ENCODE measurements at regions not wholly inside any gene's neighbourhood (a gene's known extent, or its start where the extent isn't known, plus 50 kb on each side); places are given as distances from the start of the nearest gene placed in this dataset.

- H3K9me3 ChIP-seq: peaks cover 6% of the 10 kb centered on the region
- TF ChIP-seq CTCF (IDR thresholded peaks at IDR 0.05): no peak
- no peaks in the 10 kb centered on the region for H3K36me3 ChIP-seq (ENCODE audit: insufficient read depth in 1 of 2, low read depth in 1 of 2)
- DNase-seq: no peak
- WGBS, 3 donors: 60 to 76% (median 60%) methylated on average over 3 of the region's 3 CpGs
- no peak for ATAC-seq
- intact Hi-C loops (cut with DNase I): no loop called here
- no peak overlapping the region for H3K27ac ChIP-seq
- peaks cover 0 to 3% (median 0%) of the 10 kb centered on the region in 3 donors for H3K27me3 ChIP-seq (ENCODE audit: insufficient read depth in 3 of 3, low read length in 2 of 3)
- no peak overlapping the region for H3K4me3 ChIP-seq
- no peaks in the 10 kb centered on the region for H3K4me1 ChIP-seq
Measured at GRCh38 chr6:44599672-44600071, 212.2 kb downstream of the CDC5L start.

GRCh38 chr6:44603044-44603686 is 215.7 kb downstream of the CDC5L start:
- Histone ChIP-seq H3K4me3 (no peak overlapping the region), H3K4me1 (no peaks in the 10 kb centered on the region), H3K27me3 (ENCODE audit: insufficient read depth in 3 of 3, low read length in 2 of 3) (no peaks in the 10 kb centered on the region), H3K36me3 (ENCODE audit: insufficient read depth in 1 of 2, low read depth in 1 of 2) (no peaks in the 10 kb centered on the region), H3K9me3 (no peaks in the 10 kb centered on the region), H3K27ac (no peak overlapping the region)
- DNase-seq (no peak), ATAC-seq (no peak)
- no peak for TF ChIP-seq CTCF (IDR thresholded peaks at IDR 0.05)
- 73 to 76% (median 74%) methylated on average over 9 of the region's 9 CpGs for WGBS, 3 donors
- intact Hi-C loops (cut with DNase I): no loop called here

- TF ChIP-seq CTCF (IDR thresholded peaks at IDR 0.05): no peak
- 29 to 33% (median 31%) methylated on average over 8 of the region's 8 CpGs for WGBS, 3 donors
- Histone ChIP-seq H3K36me3 (ENCODE audit: insufficient read depth in 1 of 2, low read depth in 1 of 2) (no peaks in the 10 kb centered on the region), H3K4me3 (no peak overlapping the region), H3K27ac (no peak overlapping the region), H3K4me1 (no peaks in the 10 kb centered on the region), H3K9me3 (no peaks in the 10 kb centered on the region), H3K27me3 (ENCODE audit: insufficient read depth in 3 of 3, low read length in 2 of 3) (no peaks in the 10 kb centered on the region)
- DNase-seq: no peak
- ATAC-seq: no peak
- intact Hi-C loops (cut with DNase I): no loop called here
Measured at GRCh38 chr6:44606504-44606903, 219.0 kb downstream of the CDC5L start.

GRCh38 chr6:44606976-44607375 is 219.5 kb downstream of the CDC5L start:
- Histone ChIP-seq H3K9me3 (no peaks in the 10 kb centered on the region), H3K36me3 (ENCODE audit: insufficient read depth in 1 of 2, low read depth in 1 of 2) (no peaks in the 10 kb centered on the region), H3K27me3 (ENCODE audit: insufficient read depth in 3 of 3, low read length in 2 of 3) (no peaks in the 10 kb centered on the region), H3K27ac (no peak overlapping the region), H3K4me3 (no peak overlapping the region), H3K4me1 (no peaks in the 10 kb centered on the region)
- ATAC-seq (no peak), DNase-seq (no peak)
- TF ChIP-seq CTCF (IDR thresholded peaks at IDR 0.05): no peak
- intact Hi-C loops (cut with DNase I): no loop called here
- 76 to 93% (median 78%) methylated on average over 6 of the region's 6 CpGs for WGBS, 3 donors

GRCh38 chr6:44608175-44608574 is 220.7 kb downstream of the CDC5L start:
- no peaks in the 10 kb centered on the region for H3K9me3 ChIP-seq
- H3K27ac ChIP-seq: no peak overlapping the region
- no peak for DNase-seq
- H3K27me3 ChIP-seq (ENCODE audit: insufficient read depth in 3 of 3, low read length in 2 of 3): no peaks in the 10 kb centered on the region
- H3K36me3 ChIP-seq (ENCODE audit: insufficient read depth in 1 of 2, low read depth in 1 of 2): no peaks in the 10 kb centered on the region
- 45 to 52% (median 52%) methylated on average over 4 of the region's 4 CpGs for WGBS, 3 donors
- no peak overlapping the region for H3K4me3 ChIP-seq
- no peak for TF ChIP-seq CTCF (IDR thresholded peaks at IDR 0.05)
- intact Hi-C loops (cut with DNase I): no loop called here
- H3K4me1 ChIP-seq: no peaks in the 10 kb centered on the region
- no peak for ATAC-seq
